ENCODE measurements at regions not wholly inside any gene's neighbourhood (a gene's known extent, or its start where the extent isn't known, plus 50 kb on each side); places are given as distances from the start of the nearest gene placed in this dataset.

- no peak overlapping the region for H3K4me3 ChIP-seq (ENCODE audit: low read depth, low read length)
- TF ChIP-seq CTCF (IDR thresholded peaks at IDR 0.05; ENCODE audit: control insufficient read depth, extremely low read depth, insufficient read depth) = no peak
- DNase-seq (ENCODE audit: low read depth) = no peak
These were observed 99.9 kb upstream of the TENM3 start for GRCh38 chr4:182143086-182143821.

DNA sequence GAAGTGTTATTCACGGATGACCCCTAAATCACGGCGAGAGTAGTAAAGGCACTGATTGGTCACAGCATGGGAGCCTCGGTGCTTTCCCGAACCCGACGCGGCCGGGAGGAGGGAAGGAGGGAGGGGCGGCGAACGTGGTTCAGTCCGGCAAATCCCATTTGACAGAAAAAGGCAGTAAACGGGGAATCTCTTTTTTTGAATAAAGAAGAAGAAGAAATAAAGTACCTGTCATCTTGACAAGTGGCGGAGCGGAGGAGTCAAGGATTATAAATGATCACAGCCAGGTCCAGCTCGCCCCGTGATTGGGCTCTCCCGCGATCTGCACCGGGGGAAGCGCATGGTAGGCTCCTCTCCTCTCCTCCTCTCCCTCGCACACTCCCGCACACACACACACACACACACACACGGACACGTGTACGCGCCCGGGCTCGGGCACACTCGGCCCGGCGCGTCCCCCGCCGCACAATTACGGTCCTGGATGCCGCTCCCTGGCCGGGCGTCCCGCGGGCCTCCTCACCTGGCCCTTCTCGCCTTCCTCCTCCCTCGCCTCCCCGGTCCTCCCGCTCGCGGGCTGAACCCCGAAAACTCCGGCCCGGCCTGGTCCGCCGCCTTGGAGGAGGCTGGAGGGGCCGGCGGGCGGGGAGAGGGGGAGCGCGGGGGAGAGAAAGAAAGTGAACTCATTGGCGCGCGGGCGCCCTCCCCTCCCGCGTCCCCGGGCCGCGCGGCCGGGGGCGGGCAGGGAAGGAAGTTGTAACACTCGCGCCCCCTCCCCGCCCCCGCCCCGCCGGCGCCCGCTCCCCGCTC, 99.2 kb upstream of the TENM3 start:
- no peak for DNase-seq (ENCODE audit: low read depth)
- H3K4me3 ChIP-seq (ENCODE audit: low read depth, low read length) = no peak overlapping the region
- no peak for TF ChIP-seq CTCF (IDR thresholded peaks at IDR 0.05; ENCODE audit: control insufficient read depth, extremely low read depth, insufficient read depth)

GRCh38 chr4:182144626-182145333, 98.4 kb upstream of the TENM3 start:
- no peak for TF ChIP-seq CTCF (IDR thresholded peaks at IDR 0.05; ENCODE audit: control insufficient read depth, extremely low read depth, insufficient read depth)
- H3K4me3 ChIP-seq (ENCODE audit: low read depth, low read length) = no peak overlapping the region
- DNase-seq (ENCODE audit: low read depth) = no peak

DNA sequence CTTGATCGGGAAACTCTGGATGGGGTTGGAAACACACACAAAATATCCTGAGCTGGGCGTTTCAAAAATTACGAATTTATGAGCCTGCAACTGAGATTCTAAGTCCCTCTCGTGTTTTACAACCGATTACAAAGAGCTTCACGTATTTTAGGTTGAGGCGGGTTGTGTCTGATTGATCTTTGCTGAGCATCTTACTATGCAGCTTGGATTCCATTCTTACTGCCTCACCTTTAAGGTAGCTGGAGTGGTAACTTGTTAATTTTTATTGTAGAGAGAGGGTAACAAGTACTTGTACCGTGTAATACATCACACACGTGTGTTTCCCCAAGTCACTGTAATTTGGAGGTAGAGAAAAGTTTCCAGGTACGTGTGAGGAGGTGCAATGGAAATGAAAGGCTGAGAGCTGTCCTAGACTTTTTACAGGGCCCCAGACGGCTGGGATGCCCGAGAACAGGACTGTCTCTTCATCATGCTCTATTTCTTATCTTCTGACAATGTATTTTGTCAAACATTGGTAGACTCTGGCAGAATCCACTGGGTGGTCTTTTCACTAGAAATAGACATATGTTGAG, 97.8 kb upstream of the TENM3 start:
- H3K4me3 ChIP-seq (ENCODE audit: low read depth, low read length) = no peak overlapping the region
- no peak for DNase-seq (ENCODE audit: low read depth)
- no peak for TF ChIP-seq CTCF (IDR thresholded peaks at IDR 0.05; ENCODE audit: control insufficient read depth, extremely low read depth, insufficient read depth)

DNA sequence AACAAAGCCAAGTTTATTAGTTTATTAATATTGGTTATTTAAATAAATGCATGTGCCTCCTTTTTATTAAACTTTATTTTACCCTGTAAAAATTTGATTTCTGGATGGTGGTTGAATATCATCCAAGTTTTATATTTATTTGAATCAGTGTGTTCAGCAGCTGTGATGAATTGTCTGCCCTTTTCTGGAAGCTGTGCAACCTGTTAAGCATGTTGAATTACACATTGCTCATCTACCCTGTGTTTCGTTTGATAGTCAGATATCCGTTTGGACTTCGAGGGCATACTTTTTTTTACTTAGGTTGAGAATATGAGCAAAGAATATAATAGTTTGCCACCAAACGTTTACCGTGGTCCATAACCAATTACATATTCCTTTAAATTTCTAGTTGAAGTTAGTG, 95.8 kb upstream of the TENM3 start:
- TF ChIP-seq CTCF (IDR thresholded peaks at IDR 0.05; ENCODE audit: control insufficient read depth, extremely low read depth, insufficient read depth) = no peak
- no peak overlapping the region for H3K4me3 ChIP-seq (ENCODE audit: low read depth, low read length)
- no peak for DNase-seq (ENCODE audit: low read depth)

DNA sequence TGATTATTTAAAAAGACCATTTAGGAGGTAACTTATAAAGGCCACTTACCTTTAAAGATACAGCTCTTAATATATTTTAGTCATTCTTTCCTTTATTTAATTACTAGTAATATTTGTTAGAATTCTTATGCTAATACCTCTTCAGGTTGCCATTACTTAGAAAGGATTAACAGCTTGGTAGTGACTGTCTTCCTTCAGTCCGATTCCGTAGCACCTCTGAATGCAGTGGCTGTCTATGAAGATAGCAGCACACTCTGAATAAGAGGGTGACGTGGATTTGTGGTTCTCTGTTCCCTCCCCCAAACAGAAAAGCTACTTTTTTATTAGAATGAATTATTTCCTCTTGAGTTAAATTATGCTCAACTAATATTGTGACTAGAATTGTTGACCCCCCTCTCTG, 92.6 kb upstream of the TENM3 start:
- H3K4me3 ChIP-seq (ENCODE audit: low read depth, low read length) = no peak overlapping the region
- DNase-seq (ENCODE audit: low read depth) = no peak
- no peak for TF ChIP-seq CTCF (IDR thresholded peaks at IDR 0.05; ENCODE audit: control insufficient read depth, extremely low read depth, insufficient read depth)

Measured in LNCaP clone FGC (cell line).